Stimulated activated CD8-positive, alpha-beta memory T cell treated with anti-CD3 and anti-CD28 coated beads, Interleukin-4, amount 100 ng/mL, for 4 hours (primary cell): ENCODE measurements at regions not wholly inside any gene's neighbourhood (a gene's known extent, or its start where the extent isn't known, plus 50 kb on each side); places are given as distances from the start of the nearest gene placed in this dataset.

ENCODE experiments used
- DNase-seq, 2 donors: peaks; one replicate each; pipeline ENCODE4 v3.0.0-alpha.2; 2020; ENCODE audit warnings: low read depth in 2 of 2, low spot score in 1 of 2

- DNase-seq = no peak
Measured at GRCh38 chr2:43057742-43058725, 168.4 kb downstream of the ZFP36L2 start.

- DNase-seq = no peak
Measured at GRCh38 chr2:43057026-43057741, 169.2 kb downstream of the ZFP36L2 start.

DNA sequence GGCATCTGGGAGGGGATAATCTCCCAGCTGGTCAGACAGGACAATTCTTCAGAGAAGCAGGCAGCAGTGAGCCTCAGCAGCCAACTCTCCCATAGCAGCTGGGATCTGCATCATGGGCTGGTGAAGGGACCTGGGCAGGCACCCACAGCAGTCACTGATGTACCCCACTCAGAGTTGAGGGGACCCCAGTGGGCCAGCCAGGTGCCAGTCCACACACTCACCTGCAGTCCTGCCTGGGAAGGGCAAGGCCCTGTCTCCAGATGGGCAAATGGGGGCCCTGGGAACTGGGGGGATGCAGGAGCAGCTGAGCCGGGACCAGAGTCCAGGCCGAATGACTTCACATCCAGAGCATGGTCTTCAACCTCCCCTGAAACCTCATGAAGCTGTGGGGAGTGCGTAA, 170.4 kb downstream of the ZFP36L2 start:
- DNase-seq = no peak

GRCh38 chr2:43055086-43055912, 171.1 kb downstream of the ZFP36L2 start:
- DNase-seq = no peak

DNA sequence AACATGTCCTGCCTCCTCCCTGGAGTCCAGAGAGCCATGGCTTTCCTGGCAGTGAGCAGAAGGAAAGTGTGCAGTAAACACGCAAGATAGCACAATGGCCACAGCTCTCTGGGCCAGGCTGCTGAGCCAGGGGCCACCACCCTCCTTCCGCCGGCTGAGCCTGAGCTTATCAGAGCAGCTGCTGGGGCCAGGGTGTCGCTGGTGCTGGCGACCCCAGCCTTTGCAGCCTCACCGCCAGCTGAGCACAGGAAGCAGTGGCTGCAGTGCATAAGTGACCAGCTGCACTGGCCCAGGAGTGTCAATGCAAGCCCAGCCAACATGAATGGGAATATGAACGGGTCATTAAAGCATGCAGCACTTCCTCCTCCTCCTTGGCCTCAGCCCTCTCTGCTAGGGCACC, 172.0 kb downstream of the ZFP36L2 start:
- DNase-seq = no peak

GRCh38 chr2:43052944-43053306, 173.5 kb downstream of the ZFP36L2 start:
- DNase-seq = no peak

GRCh38 chr2:43052204-43052943, 174.0 kb downstream of the ZFP36L2 start:
- DNase-seq = no peak

DNA sequence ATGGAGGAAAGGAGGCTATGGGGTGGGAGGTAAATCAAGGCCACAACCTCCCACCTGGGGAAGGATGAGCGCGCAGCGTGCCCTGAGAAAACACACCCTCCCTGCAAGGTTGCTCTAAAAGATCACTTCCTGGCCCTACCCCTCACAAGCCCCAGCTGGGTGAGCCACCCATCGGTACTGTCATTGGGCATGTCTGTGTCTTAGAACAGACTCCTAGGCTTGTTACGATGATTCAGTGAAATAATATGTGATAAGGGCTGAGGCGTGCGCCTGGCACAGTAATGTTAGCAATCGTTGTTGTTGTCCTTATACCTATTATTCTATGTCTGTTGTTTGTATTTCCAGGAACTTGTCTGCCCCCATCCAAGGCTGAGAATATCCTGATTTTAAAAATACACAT, 175.1 kb downstream of the ZFP36L2 start:
- no peak for DNase-seq

GRCh38 chr2:43050866-43051265, 175.5 kb downstream of the ZFP36L2 start:
- DNase-seq = no peak

DNA sequence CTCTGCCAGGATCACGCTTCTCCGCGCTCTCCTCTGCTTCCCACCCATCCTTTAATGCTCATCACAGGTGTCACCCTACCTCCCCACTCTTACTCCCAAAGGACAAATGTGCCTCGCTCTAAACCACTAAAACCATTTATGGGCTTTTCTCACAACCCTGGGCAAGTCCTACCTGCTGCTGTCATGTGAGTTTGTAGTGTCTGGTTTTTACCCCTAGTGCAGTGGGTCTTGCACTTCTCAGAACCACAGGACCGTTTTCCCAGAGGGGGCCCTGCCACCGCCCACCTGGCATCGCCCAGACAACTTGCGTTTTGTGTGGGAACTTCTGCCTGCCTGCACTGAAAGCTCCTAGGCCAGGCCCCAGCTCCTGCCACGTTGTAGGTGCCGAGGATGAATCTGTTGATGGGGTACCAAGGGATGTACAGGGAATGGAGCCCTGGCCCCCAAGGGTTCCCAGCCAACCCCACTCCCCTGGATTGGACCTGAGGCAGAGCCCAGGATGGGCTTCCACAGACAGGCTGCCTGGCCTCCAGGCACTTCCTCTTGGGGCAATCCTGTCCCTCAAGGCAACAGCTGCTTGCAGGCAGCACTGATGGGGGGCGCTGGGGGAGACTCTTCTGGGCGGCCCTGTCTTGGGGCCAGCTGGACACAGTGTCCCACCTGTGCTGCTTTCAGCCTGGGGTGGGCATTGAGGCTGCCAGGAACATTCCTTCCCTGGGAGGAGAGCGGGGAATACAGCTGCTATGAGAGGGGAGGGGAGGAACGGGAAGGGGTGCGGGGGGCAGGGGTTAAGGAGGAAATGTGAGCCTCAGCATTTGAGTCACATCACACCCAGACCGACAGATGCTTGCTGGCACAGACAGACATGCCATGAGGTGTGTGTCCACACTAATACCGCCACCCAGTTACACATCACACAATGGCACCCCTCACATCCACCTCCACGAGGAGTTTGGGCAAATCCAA, 176.3 kb downstream of the ZFP36L2 start:
- no peak for DNase-seq

GRCh38 chr2:43047187-43047780, 179.1 kb downstream of the ZFP36L2 start:
- no peak for DNase-seq

GRCh38 chr2:43045866-43046265, 180.5 kb downstream of the ZFP36L2 start:
- DNase-seq = no peak

- DNase-seq = no peak
Measured at GRCh38 chr2:43044093-43044681, 182.2 kb downstream of the ZFP36L2 start.

- no peak for DNase-seq
Measured at GRCh38 chr2:43043553-43043870, 182.9 kb downstream of the ZFP36L2 start.

GRCh38 chr2:43041661-43042360, 184.6 kb downstream of the ZFP36L2 start:
- DNase-seq = no peak

GRCh38 chr2:43041173-43041591, 185.2 kb downstream of the ZFP36L2 start:
- no peak for DNase-seq

- no peak for DNase-seq
Measured at GRCh38 chr2:43040084-43040854, 186.1 kb downstream of the ZFP36L2 start.
